SU-DHL-6 (cell line): ENCODE measurements at regions not wholly inside any gene's neighbourhood (a gene's known extent, or its start where the extent isn't known, plus 50 kb on each side); places are given as distances from the start of the nearest gene placed in this dataset.
A peak's percentile ranks its signal among the peaks of the same experiment; 100 is the strongest.
"Not testable (repeated sequence)": the region's sequence is repeated elsewhere in the genome, so short reads cannot be mapped to it uniquely, and the experiment has no call there.

Experiments
- H2AFZ ChIP-seq: fragments of 200-600 bp; sonication (generic); 2 replicates; pipeline ENCODE4 v1.6.1; 2014; ENCODE audit warnings: low read depth, mild to moderate bottlenecking, moderate library complexity, mixed read lengths, antibody characterized with exemption, low read length; ENCODE audit not compliant: severe bottlenecking
- H3F3A ChIP-seq: fragments of 200-600 bp; shearing (Covaris generic); 2 replicates; pipeline ENCODE4 v1.6.0; 2016; ENCODE audit warnings: antibody characterized with exemption, mild to moderate bottlenecking; ENCODE audit not compliant: insufficient read depth
- H3K27ac ChIP-seq: fragments of 200-600 bp; sonication (generic); 2 replicates; pipeline ENCODE4 v1.5.1; 2016; ENCODE audit warnings: low read depth, mild to moderate bottlenecking, low read length, moderate library complexity, mixed read lengths
- H3K27me3 ChIP-seq: fragments of 200-600 bp; sonication (generic), shearing (Covaris generic); 2 replicates; pipeline ENCODE4 v1.6.0; 2014; ENCODE audit warnings: mild to moderate bottlenecking, low read length
- H3K36me3 ChIP-seq: fragments of 200-600 bp; sonication (generic); 2 replicates; pipeline ENCODE4 v1.6.1; 2014; ENCODE audit warnings: mild to moderate bottlenecking, low read length, mixed read lengths
- H3K4me2 ChIP-seq: fragments of 300-600, 200-600 bp; shearing (Covaris generic), sonication (generic); 2 replicates; pipeline ENCODE4 v1.6.0; 2014; ENCODE audit warnings: low read length, low read depth, mild to moderate bottlenecking; ENCODE audit not compliant: poor library complexity, severe bottlenecking
- H3K4me3 ChIP-seq: fragments of 200-600 bp; sonication (generic); 2 replicates; pipeline ENCODE4 v1.5.1; 2014; ENCODE audit warnings: antibody characterized with exemption, low read length, mild to moderate bottlenecking, mixed read lengths; ENCODE audit not compliant: insufficient read depth, poor library complexity, severe bottlenecking
- H3K79me2 ChIP-seq: fragments of 200-600 bp; sonication (generic); 2 replicates; pipeline ENCODE4 v1.6.1; 2014; ENCODE audit warnings: mild to moderate bottlenecking, low read length, moderate library complexity; ENCODE audit not compliant: insufficient read depth
- H3K9ac ChIP-seq: fragments of 200-600 bp; sonication (generic); 2 replicates; pipeline ENCODE4 v1.7.0; 2014; ENCODE audit warnings: mild to moderate bottlenecking, low read length
- H3K9me2 ChIP-seq: fragments of 200-600 bp; sonication (generic); replicated peaks from 2 replicates; pipeline ENCODE4 v1.6.1; 2014; ENCODE audit warnings: low read length; ENCODE audit not compliant: insufficient read depth
- H3K9me3 ChIP-seq: fragments of 200-600 bp; sonication (generic); 2 replicates; pipeline ENCODE4 v1.6.1; 2014; ENCODE audit warnings: low read length, mixed read lengths; ENCODE audit not compliant: insufficient read depth
- H4K20me1 ChIP-seq: fragments of 200-600 bp; sonication (generic); 2 replicates; pipeline ENCODE4 v1.6.1; 2014; ENCODE audit warnings: low read depth, mild to moderate bottlenecking, antibody characterized with exemption, low read length, moderate library complexity, mixed read lengths
- TF ChIP-seq, protein P1 (sequence below): fragments of 200-600 bp; sonication (generic); IDR thresholded peaks from one replicate; pipeline ENCODE4 v1.5.1; 2017; ENCODE audit warnings: antibody characterized with exemption, mild to moderate bottlenecking, low read length, moderate library complexity; ENCODE audit not compliant: insufficient read depth, poor library complexity, severe bottlenecking

GRCh38 chr6:57989520-57990080, 672.2 kb downstream of the PRIM2 start:
- not testable (repeated sequence) for H3F3A ChIP-seq, H3K9me2 ChIP-seq, H3K27ac ChIP-seq, H2AFZ ChIP-seq, H3K9me3 ChIP-seq, H3K4me3 ChIP-seq, H3K36me3 ChIP-seq, H3K27me3 ChIP-seq, H3K4me2 ChIP-seq, H3K9ac ChIP-seq, H4K20me1 ChIP-seq, H3K79me2 ChIP-seq

DNA sequence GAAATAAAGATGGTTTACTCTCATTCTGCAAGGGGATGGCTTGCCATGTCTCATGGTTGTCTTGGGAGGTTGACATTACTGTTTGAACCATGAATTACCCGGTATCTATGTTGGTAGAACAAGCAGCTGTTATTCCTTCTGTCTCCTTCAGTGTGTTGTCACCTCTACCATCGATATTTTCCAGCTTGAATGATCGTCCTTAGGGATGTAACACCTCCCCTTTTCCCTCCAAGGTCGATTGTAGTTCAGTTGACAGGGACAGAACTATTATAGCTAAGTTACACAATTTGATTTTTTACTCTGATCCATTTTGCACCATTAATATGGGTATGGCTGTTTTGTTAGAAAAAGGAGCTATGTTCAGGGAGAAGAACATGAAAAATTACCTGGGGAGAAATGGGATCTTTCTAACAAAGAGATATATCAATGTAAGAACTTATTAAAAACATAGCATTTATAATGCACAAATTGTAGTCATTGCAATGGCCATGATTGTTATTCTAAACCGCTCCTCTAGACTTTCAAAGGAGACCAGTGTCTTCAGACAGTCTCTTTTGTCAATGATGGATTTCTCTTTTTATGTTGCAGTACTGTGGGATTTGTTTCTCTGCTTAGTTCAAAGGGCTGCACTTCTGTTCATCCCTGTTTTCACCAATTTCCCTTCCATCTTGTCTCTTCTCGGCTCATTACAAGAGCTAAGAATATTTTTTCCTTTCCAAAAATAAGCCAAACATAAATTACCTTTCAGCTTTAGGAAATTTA, 681.6 kb downstream of the PRIM2 start:
- H3F3A ChIP-seq, H3K4me3 ChIP-seq, H3K27ac ChIP-seq, H3K27me3 ChIP-seq, H3K36me3 ChIP-seq, H2AFZ ChIP-seq, H3K9me2 ChIP-seq, H3K4me2 ChIP-seq, H3K9ac ChIP-seq, H3K9me3 ChIP-seq, H4K20me1 ChIP-seq, H3K79me2 ChIP-seq: not testable (repeated sequence)

DNA sequence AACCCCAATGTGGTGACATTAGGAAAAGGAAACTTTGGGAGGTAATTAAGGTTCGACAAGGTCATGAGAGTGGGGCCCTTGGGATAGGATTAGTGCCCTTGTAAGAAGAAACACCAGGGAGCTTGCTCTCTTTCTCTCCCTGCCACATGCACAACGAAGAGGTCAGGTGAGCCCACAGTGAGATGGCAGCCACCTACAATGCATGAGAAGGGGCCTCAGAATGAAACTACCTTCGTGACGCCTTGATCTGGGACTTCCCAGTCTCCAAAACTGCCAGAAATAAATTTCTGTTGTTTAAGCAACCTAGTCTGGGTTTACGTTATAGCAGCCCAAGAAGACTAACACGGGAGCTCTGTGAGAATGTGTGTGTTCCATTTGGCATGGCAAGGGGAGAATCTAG, 682.8 kb downstream of the PRIM2 start:
- not testable (repeated sequence) for H3K9me3 ChIP-seq, H3K27me3 ChIP-seq, H3K4me2 ChIP-seq, H3F3A ChIP-seq, H4K20me1 ChIP-seq, H3K79me2 ChIP-seq, H3K9me2 ChIP-seq, H3K9ac ChIP-seq, H3K4me3 ChIP-seq, H2AFZ ChIP-seq, H3K36me3 ChIP-seq, H3K27ac ChIP-seq

DNA sequence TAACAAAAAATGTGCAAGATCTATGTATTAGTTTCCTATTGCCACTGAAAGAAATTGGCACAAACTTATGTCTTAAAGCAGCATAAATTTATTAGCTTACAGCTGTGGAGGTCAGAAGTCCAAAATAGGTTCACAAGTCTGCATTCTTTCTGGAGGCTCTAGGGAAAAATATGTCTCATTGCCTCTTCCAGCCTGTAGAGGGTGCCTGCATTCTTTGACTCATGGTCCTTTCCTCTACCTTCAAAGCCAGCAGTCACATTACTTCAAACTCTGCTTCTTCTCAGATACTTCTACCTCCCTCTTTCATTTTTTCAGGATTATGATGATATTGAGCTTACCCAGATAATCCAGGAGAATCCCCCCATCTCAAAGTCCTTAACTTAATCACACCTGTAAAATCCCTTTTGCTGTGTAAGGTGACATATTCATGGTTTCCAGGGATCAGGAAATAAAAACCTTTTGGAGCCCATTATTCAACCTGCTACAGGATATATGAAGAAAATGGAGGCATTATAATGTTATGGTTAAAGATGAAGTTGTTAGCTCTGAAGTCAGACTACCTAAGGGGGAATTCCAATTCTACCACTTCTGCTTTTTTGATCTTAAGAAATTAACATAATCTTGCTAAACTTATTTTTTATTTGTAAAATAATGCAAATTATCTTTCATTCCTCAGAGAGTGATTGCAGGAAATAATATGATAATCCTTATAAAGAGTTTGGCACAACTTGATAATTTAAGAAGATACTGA, 686.2 kb downstream of the PRIM2 start:
- not testable (repeated sequence) for H3K9me2 ChIP-seq, H3K9ac ChIP-seq, H3K79me2 ChIP-seq, H3K9me3 ChIP-seq, H3K27me3 ChIP-seq, H3K4me3 ChIP-seq, H4K20me1 ChIP-seq, H3F3A ChIP-seq, H3K36me3 ChIP-seq, H3K4me2 ChIP-seq
- Histone ChIP-seq H3K27ac (0 out of 2 replicates have a peak overlapping the region, but pooled peaks have one; percentile 2), H2AFZ (peak overlapping the region; percentile 27)
- TF ChIP-seq, protein P1, sequence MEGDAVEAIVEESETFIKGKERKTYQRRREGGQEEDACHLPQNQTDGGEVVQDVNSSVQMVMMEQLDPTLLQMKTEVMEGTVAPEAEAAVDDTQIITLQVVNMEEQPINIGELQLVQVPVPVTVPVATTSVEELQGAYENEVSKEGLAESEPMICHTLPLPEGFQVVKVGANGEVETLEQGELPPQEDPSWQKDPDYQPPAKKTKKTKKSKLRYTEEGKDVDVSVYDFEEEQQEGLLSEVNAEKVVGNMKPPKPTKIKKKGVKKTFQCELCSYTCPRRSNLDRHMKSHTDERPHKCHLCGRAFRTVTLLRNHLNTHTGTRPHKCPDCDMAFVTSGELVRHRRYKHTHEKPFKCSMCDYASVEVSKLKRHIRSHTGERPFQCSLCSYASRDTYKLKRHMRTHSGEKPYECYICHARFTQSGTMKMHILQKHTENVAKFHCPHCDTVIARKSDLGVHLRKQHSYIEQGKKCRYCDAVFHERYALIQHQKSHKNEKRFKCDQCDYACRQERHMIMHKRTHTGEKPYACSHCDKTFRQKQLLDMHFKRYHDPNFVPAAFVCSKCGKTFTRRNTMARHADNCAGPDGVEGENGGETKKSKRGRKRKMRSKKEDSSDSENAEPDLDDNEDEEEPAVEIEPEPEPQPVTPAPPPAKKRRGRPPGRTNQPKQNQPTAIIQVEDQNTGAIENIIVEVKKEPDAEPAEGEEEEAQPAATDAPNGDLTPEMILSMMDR, result peak; percentile 32

- H4K20me1 ChIP-seq, H3K79me2 ChIP-seq, H3K27ac ChIP-seq, H3K9me3 ChIP-seq, H3K9ac ChIP-seq, H3K9me2 ChIP-seq, H3K36me3 ChIP-seq, H3F3A ChIP-seq, H3K27me3 ChIP-seq, H3K4me2 ChIP-seq, H3K4me3 ChIP-seq, H2AFZ ChIP-seq: not testable (repeated sequence)
Measured at GRCh38 chr6:58007334-58008000, 690.0 kb downstream of the PRIM2 start.

GRCh38 chr6:58008001-58008335, 690.5 kb downstream of the PRIM2 start:
- not testable (repeated sequence) for H3K36me3 ChIP-seq, H2AFZ ChIP-seq, H3K9me3 ChIP-seq, H3F3A ChIP-seq, H3K27me3 ChIP-seq, H3K79me2 ChIP-seq, H3K4me2 ChIP-seq, H4K20me1 ChIP-seq, H3K9ac ChIP-seq, H3K27ac ChIP-seq, H3K9me2 ChIP-seq, H3K4me3 ChIP-seq

DNA sequence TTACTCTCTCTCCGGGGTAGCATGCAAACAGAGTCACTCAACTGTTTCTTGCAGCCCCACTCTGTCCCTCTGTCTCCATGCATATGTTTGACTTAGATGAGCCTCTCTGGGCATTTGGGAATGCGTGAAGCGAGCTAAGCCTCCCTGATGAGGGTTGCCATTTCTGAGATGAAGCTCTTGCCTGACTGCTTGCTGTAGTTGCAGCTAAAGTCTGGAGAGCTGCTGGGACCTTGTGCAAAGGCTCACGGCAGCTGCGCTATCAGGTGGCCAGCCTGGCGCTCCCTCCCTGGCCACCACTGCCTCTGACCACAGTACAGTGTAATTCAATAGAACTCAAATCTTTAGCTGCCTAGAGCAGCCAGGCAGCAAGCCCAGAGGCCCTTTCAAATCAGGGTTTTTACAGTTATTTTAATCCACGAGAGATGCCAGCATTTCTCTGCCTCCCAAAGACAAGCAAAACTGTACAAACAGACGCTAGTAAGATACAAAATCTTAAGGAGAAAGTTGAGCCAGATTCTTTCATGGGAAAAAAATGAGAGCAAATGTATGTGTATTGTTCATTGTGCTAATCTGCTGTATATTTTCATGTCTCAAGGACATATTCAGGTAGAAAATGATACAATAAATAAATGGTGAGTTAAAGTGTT, 694.6 kb downstream of the PRIM2 start:
- H3K4me2 ChIP-seq, H3K9me3 ChIP-seq, H3K9me2 ChIP-seq, H2AFZ ChIP-seq, H3K9ac ChIP-seq, H3K27ac ChIP-seq, H3K27me3 ChIP-seq, H4K20me1 ChIP-seq, H3K36me3 ChIP-seq, H3K79me2 ChIP-seq, H3K4me3 ChIP-seq, H3F3A ChIP-seq: not testable (repeated sequence)
